HG03139 (cell line): ENCODE measurements at regions not wholly inside any gene's neighbourhood (a gene's known extent, or its start where the extent isn't known, plus 50 kb on each side); places are given as distances from the start of the nearest gene placed in this dataset.

ENCODE experiments used
- ATAC-seq: cut with Tn5 transposase; IDR thresholded peaks from one replicate; pipeline ENCODE4 v1.9.1; 2021; ENCODE audit not compliant: unreplicated experiment

GRCh38 chr1:193568512-193568911, 382.1 kb upstream of the B3GALT2 start:
- no peak for ATAC-seq

- ATAC-seq, result no peak
Observed at GRCh38 chr1:193567937-193568336, 381.5 kb upstream of the B3GALT2 start.

DNA sequence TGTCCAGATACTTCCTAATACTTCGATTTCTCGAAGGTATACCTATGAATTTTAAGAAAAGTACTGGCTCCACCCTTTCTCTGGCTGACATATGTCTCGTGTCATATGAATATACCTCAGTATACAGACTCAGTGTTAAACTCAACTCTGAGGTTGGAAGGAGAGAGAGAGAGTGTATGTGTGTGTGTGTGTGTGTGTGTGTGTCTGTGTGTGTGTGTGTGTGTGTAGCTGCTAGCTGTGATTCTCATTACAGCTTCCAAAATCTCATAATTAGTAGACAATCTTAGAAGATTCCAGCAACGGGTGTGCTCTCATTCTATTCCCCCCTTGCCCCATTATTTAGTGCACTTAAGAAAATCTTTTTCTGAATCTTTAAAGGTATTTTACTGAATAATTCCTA, 380.3 kb upstream of the B3GALT2 start:
- no peak for ATAC-seq

DNA sequence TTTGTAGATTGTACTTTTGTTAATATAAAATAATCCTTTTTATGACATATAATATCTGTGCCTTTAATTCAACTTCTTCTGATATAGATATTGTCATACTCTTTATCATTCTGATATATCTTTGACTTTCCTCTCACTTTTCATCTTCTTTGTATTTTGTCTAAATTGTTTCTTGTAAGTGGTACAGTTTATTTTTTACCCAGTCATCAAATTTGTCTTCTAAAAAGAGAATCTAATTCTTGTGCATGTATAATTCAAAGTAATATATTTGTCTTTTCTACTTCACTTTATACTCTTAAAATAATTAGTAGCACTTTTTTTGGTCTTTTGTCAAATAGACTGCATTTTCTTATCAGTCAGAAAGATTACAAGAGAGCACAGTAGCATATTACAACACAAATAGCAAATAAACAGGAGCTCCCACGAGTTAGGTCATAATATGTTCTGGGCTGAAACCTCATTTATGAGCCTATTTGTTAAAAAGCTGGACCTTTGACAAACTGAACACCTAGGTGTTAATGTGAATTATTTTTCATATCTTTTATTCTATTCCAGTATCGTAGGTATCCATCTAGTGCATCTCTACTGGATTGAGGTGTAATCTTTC, 379.7 kb upstream of the B3GALT2 start:
- no peak for ATAC-seq

DNA sequence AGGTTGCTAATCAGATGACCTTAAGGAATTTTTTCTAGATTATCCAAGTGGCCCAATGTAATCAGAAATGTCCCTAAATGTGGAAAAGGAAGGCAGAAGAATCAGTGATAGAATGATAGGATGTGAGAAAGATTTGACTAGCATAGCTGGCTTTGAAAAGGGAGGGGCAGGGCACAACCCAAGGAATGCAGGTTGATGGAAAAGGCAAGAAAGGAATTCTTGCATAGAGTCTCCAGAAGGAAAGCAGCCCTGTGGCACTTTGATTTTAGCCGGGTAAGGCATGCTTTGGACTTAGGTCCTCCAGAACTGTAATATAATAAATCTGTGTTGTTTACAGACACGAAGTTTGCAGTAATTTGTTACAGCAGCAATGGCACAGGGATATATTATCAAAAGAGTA, 375.7 kb upstream of the B3GALT2 start:
- ATAC-seq, result no peak

DNA sequence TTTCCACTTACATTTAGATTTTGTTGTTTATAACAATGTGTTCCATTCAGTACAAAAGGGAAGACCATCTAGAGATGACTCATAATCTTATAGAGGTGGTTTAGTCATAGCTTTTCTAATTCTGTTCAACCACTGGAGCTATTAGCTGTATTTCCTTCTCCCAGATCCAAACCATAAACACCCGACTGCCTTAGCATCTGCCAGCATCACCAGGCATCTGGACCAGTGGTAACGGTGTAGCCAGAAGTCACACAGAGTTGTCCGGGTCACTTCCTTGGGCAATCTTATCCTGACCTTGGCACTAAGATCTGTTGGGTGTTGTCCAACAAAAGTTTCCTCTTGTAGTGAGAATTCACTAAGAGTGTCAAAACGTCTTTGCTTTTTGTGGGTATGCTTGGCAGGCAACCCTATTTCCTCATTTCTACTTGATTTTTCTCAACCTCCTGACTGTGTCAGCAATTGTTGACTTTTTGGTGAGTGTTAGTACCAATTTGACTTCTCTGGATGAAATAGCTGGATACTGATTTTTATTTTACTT, 372.1 kb upstream of the B3GALT2 start:
- no peak for ATAC-seq

GRCh38 chr1:193555662-193556441, 369.4 kb upstream of the B3GALT2 start:
- no peak for ATAC-seq

DNA sequence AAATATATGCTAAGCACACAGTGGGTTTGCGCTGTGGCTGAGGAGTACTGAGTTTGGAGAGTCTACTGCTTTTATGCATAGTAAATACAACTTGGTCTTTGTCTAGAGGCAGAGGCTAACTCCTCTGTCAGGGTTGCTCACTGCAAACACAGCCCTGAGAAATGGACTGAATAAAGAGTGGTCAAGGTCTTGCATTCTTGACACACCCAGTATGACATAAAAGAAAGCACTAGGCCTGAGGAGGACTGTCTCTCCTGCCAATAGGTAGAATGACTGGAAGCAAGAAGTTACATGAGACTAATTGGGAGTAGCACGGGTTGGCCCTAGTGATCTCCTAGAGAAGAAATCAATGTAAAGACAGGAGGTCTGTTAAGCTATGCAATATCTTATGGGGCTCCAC, 367.2 kb upstream of the B3GALT2 start:
- ATAC-seq, result no peak

DNA sequence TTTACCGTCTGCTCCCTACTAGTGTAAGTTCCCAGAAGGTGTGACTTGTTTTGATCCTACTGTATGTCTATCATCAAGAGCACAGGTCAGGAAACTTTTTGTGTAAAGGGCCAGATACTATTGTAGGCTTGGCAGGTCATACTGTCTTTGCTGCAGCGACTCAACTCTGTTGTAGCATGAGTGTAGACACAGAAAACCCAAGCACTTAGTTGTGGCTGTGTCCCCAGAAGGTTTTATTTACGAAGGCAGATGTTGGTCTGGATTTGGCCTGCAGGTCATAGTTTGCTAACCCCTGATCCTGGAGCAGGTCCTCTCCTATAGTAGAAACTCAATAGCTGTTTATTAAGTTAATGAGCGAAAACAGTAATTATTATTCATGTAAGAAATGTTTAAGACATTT, 365.9 kb upstream of the B3GALT2 start:
- no peak for ATAC-seq

DNA sequence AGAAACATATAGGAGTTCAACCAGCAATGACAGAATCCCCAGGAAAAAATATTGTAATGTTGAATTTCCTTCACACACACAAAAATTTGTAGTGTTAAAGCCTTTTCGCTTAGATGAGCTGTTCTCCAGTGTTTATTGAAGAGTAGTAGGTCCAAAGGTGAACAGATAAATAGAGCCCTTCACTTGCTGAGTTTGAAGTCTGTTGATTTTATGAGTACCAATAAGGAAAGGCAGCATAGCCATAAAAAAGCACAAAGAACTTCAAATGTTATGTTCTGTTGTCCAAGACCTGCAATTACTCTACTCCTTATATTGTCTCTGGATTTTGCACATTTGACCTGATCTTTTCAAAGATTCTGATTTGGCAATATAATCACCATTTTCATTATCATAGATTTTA, 362.7 kb upstream of the B3GALT2 start:
- ATAC-seq, result no peak

DNA sequence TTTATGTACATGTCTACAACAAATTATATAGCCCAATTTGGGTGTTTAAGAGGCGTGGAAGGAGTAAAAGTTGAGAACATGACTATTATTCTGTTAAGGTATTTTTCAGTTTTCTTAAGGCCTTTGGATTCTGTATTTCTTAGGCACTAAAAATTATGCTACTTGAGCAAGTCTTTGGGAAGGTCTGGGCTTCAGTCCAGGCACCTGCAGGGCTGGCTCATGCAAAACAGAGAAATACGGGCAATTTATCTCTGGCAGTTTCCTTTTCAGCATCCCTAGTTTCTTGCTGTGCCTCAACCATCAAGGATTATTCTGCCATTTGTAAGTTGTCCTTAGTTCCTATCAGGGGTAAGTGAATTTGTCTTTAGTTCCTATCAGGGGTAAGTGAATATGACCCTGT, 358.8 kb upstream of the B3GALT2 start:
- ATAC-seq, result no peak

DNA sequence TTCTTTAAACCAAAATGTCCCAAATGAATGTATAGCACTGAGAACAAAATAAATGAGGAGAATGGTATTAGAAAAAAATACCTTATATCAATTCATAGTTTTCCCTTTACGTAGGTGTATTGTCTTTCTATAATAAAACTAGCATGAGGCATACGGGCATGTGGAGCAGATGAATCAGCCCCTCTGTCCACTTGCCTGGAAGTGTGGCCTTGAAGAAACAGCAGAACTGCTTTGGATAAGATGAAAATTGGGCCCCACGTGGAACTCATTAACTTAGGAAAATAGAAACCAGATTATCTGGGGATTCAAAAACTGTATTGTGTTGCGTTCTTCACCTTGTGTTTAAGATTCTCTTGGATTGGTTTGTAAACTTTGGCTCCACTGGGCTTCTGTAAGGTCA, 356.8 kb upstream of the B3GALT2 start:
- ATAC-seq, result no peak

DNA sequence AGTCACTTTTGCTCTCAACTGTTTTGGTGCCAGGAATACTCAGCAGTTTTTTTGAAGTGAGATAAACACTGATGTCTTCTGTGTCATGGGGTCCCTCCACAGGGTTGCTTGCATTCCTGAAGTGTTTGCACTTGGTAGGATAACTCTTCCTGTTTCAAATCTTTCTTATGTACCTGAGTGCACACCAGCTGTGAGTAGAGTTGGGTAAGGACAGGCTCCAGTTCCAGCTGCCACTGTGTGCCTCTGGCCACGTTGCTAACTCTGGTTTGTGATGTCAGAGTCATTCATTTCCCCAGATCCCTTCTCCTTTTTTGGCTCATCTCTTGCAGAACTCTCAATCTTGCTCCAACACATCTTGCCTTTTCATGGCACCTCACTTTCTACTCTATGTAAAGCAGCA, 356.3 kb upstream of the B3GALT2 start:
- no peak for ATAC-seq

- ATAC-seq, result peak; percentile 11
Observed at GRCh38 chr1:193540511-193540910, 354.1 kb upstream of the B3GALT2 start.

GRCh38 chr1:193539731-193540459, 353.5 kb upstream of the B3GALT2 start:
- peak; percentile 43 for ATAC-seq

- no peak for ATAC-seq
Observed at GRCh38 chr1:193538680-193539079, 352.3 kb upstream of the B3GALT2 start.

- no peak for ATAC-seq
Observed at GRCh38 chr1:193538003-193538354, 351.6 kb upstream of the B3GALT2 start.

DNA sequence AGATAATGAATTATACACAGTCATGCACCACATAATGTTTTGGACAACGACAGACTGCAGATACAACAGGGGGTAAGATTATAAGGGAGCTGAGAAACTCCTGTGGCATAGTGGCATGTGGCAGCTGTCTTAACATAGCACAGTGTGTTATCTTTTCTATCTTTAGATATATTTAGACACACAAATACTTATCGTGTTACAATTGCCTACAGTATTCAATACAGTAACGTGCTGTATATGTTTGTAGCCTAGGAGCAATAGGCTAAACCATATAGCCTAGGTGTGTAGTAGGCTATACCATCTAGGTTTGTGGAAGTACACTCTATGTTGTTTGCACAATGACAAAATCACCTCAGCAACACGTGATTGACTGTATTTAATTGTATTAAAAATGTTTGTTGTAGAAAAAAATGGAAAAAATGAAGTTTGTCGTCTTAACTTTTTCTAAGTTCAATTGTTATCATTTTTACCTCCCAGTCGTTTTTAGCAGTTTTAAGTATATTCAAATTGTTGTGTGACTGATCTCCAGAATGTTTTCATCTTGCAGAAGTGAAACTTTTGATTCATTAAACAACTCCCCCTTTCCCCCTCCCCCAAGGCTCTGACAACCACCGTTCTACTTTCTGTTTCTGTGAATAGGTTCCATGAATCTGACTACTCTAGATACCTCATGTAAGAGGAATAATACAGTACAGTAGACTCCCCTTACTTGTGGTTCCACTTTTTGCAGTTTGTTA, 351.0 kb upstream of the B3GALT2 start:
- peak; percentile 80 for ATAC-seq

GRCh38 chr1:193533853-193534252, 347.4 kb upstream of the B3GALT2 start:
- no peak for ATAC-seq

- ATAC-seq, result no peak
Observed at GRCh38 chr1:193525917-193526710, 339.7 kb upstream of the B3GALT2 start.
